HepG2 (cell line): ENCODE measurements at regions not wholly inside any gene's neighbourhood (a gene's known extent, or its start where the extent isn't known, plus 50 kb on each side); places are given as distances from the start of the nearest gene placed in this dataset.

Experiments
- AFF4 ChIP-seq: sonication (generic); formaldehyde crosslinking; IDR thresholded peaks from 2 replicates; pipeline ENCODE4 v1.4.0; 2020; ENCODE audit warnings: missing genetic modification reagents
- DMAP1 ChIP-seq: IDR thresholded peaks from 2 replicates; pipeline ENCODE4 v1.6.1; 2016
- ELK4 ChIP-seq: sonication (generic); formaldehyde crosslinking; IDR thresholded peaks from 2 replicates; pipeline ENCODE4 v1.9.0; 2021; ENCODE audit warnings: missing genetic modification reagents, borderline replicate concordance
- HES4 ChIP-seq: sonication (generic); formaldehyde crosslinking; IDR thresholded peaks from 2 replicates; pipeline ENCODE4 v1.9.0; 2021; ENCODE audit warnings: mild to moderate bottlenecking, missing genetic modification reagents, borderline replicate concordance
- HINFP ChIP-seq: sonication (generic); formaldehyde crosslinking; IDR thresholded peaks from 2 replicates; pipeline ENCODE4 v1.4.0; 2020; ENCODE audit warnings: low read depth, mild to moderate bottlenecking, missing genetic modification reagents
- HMGXB4 ChIP-seq, 2 experiments: sonication (generic) in 1 of 2; formaldehyde crosslinking in 1 of 2; IDR thresholded peaks; 2 replicates each; pipeline versions ENCODE4 v1.4.0 to v1.6.1; 2018 to 2020; ENCODE audit warnings: missing genetic modification reagents in 2 of 2, borderline replicate concordance in 1 of 2, low read depth in 1 of 2, mild to moderate bottlenecking in 1 of 2, missing biosample characterization in 1 of 2
- HOXA5 ChIP-seq: sonication (generic); formaldehyde crosslinking; IDR thresholded peaks from 2 replicates; pipeline ENCODE4 v1.4.0; 2020; ENCODE audit warnings: missing genetic modification reagents
- NCOR1 ChIP-seq: fragments of 200-600 bp; sonication (generic); IDR thresholded peaks from 2 replicates; pipeline ENCODE4 v1.7.0; 2017; ENCODE audit warnings: antibody characterized with exemption, low read length, borderline replicate concordance
- NR0B2 ChIP-seq: sonication (generic); formaldehyde crosslinking; IDR thresholded peaks from 2 replicates; pipeline ENCODE4 v1.4.0; 2020; ENCODE audit warnings: mild to moderate bottlenecking, missing genetic modification reagents
- PATZ1 ChIP-seq: sonication (generic); formaldehyde crosslinking; IDR thresholded peaks from 2 replicates; pipeline ENCODE4 v1.4.0; 2020; ENCODE audit warnings: missing genetic modification reagents
- PHF20 ChIP-seq: sonication (generic); formaldehyde crosslinking; IDR thresholded peaks from 2 replicates; pipeline ENCODE4 v1.5.0; 2020; ENCODE audit warnings: mild to moderate bottlenecking, missing genetic modification reagents
- THAP8 ChIP-seq: sonication (generic); formaldehyde crosslinking; IDR thresholded peaks from 2 replicates; pipeline ENCODE4 v1.5.1; 2020; ENCODE audit warnings: missing genetic modification reagents, mild to moderate bottlenecking, borderline replicate concordance
- ZNF460 ChIP-seq: sonication (generic); formaldehyde crosslinking; IDR thresholded peaks from 2 replicates; pipeline ENCODE4 v1.5.1; 2020; ENCODE audit warnings: missing genetic modification reagents, mild to moderate bottlenecking, borderline replicate concordance
- ZNF644 ChIP-seq: IDR thresholded peaks from 2 replicates; pipeline ENCODE4 v1.6.1; 2016; ENCODE audit warnings: low read depth
- ZNF7 ChIP-seq: IDR thresholded peaks from 2 replicates; pipeline ENCODE4 v1.6.1; 2016; ENCODE audit warnings: missing biosample characterization, missing genetic modification reagents
- ZNF768 ChIP-seq: sonication (generic); formaldehyde crosslinking; IDR thresholded peaks from 2 replicates; pipeline ENCODE4 v1.4.0; 2020; ENCODE audit warnings: missing genetic modification reagents

- TF ChIP-seq DMAP1 (CRISPR knock-in tag): no peak
- no peak for TF ChIP-seq AFF4 (CRISPR knock-in tag)
- no peak for TF ChIP-seq ELK4 (CRISPR knock-in tag)
- no peak for TF ChIP-seq HES4
- no peak for TF ChIP-seq ZNF7 (CRISPR knock-in tag)
- no peak for TF ChIP-seq HMGXB4 (CRISPR knock-in tag; IDR thresholded peaks at IDR 0.05; ENCODE audit: borderline replicate concordance in 1 of 2, low read depth in 1 of 2)
- peak; percentile 86 for TF ChIP-seq PATZ1 (CRISPR knock-in tag)
- TF ChIP-seq NCOR1: no peak
- no peak for TF ChIP-seq THAP8 (CRISPR knock-in tag)
- no peak for TF ChIP-seq PHF20 (CRISPR knock-in tag)
- TF ChIP-seq HINFP (CRISPR knock-in tag): no peak
- TF ChIP-seq ZNF460: no peak
- TF ChIP-seq ZNF644 (CRISPR knock-in tag): peak; percentile 19; the same call in 1 of the 2 replicates
- no peak for TF ChIP-seq NR0B2 (CRISPR knock-in tag)
- no peak for TF ChIP-seq ZNF768 (CRISPR knock-in tag)
- TF ChIP-seq HOXA5 (CRISPR knock-in tag): no peak
Observed at GRCh38 chr18:10140461-10141282, 226.9 kb downstream of the VAPA start (continued).
